ENCODE measurements at regions not wholly inside any gene's neighbourhood (a gene's known extent, or its start where the extent isn't known, plus 50 kb on each side); places are given as distances from the start of the nearest gene placed in this dataset.

GRCh38 chr2:16746833-16747232 is 81.2 kb upstream of the CYRIA start:
- 46% methylated on average over 3 of the region's 3 CpGs for WGBS (ENCODE audit: insufficient coverage)
- H3K36me3 Mint-ChIP-seq = no peaks in the 10 kb centered on the region
- no peak for ATAC-seq (replicated peaks in 1 of 4)
- ChIA-PET POLR2A (no interaction called here), CTCF (no interaction called here)
- Histone ChIP-seq H3K36me3 (ENCODE audit: control insufficient read depth in 2 of 2, extremely low read depth in 1 of 2, insufficient read depth in 1 of 2, low read length in 1 of 2) (no peaks in the 10 kb centered on the region), H3K4me1 (ENCODE audit: control insufficient read depth in 1 of 2, extremely low read depth in 1 of 2, insufficient read depth in 2 of 2, low read length in 2 of 2) (no peaks in the 10 kb centered on the region), H3K4me3 (ENCODE audit: control insufficient read depth in 1 of 2, extremely low read depth in 1 of 2, low read length in 1 of 2) (no peak overlapping the region), H3K27me3 (replicated peaks in 1 of 2; ENCODE audit: control insufficient read depth in 2 of 2, extremely low read depth in 1 of 2, insufficient read depth in 2 of 2, low read length in 1 of 2) (peaks cover 0 to 2% of the 10 kb centered on the region in 2 experiments), H3K9me3 (no peaks in the 10 kb centered on the region), H3K27ac (ENCODE audit: low read length) (no peak overlapping the region)
- no peaks in the 10 kb centered on the region for H3K4me1 Mint-ChIP-seq
- H3K9me3 Mint-ChIP-seq = no peaks in the 10 kb centered on the region
- no peak overlapping the region for H3K27ac Mint-ChIP-seq
- DNase-seq = no peak
- no peak overlapping the region for H3K4me3 Mint-ChIP-seq
- H3K27me3 Mint-ChIP-seq = peaks cover 0 to 4% of the 10 kb centered on the region in 2 donors

- DNase-seq (no peak), ATAC-seq (replicated peaks in 1 of 4) (no peak)
- 81% methylated on average over 4 of the region's 4 CpGs for WGBS (ENCODE audit: insufficient coverage)
- Histone ChIP-seq H3K36me3 (ENCODE audit: control insufficient read depth in 2 of 2, extremely low read depth in 1 of 2, insufficient read depth in 1 of 2, low read length in 1 of 2) (no peaks in the 10 kb centered on the region), H3K27ac (ENCODE audit: low read length) (no peak overlapping the region), H3K4me3 (ENCODE audit: control insufficient read depth in 1 of 2, extremely low read depth in 1 of 2, low read length in 1 of 2) (no peak overlapping the region), H3K9me3 (no peaks in the 10 kb centered on the region), H3K27me3 (replicated peaks in 1 of 2; ENCODE audit: control insufficient read depth in 2 of 2, extremely low read depth in 1 of 2, insufficient read depth in 2 of 2, low read length in 1 of 2) (no peaks in the 10 kb centered on the region), H3K4me1 (ENCODE audit: control insufficient read depth in 1 of 2, extremely low read depth in 1 of 2, insufficient read depth in 2 of 2, low read length in 2 of 2) (no peaks in the 10 kb centered on the region)
- Mint-ChIP-seq H3K9me3 (no peaks in the 10 kb centered on the region), H3K4me3 (no peak overlapping the region), H3K27ac (no peak overlapping the region), H3K36me3 (no peaks in the 10 kb centered on the region), H3K4me1 (no peaks in the 10 kb centered on the region), H3K27me3 (peaks cover 0 to 7% of the 10 kb centered on the region in 2 donors)
- ChIA-PET POLR2A (no interaction called here), CTCF (no interaction called here)
Observed at GRCh38 chr2:16746329-16746728, 80.7 kb upstream of the CYRIA start.

GRCh38 chr2:16745466-16745865 is 79.8 kb upstream of the CYRIA start:
- Histone ChIP-seq H3K9me3 (no peaks in the 10 kb centered on the region), H3K27me3 (replicated peaks in 1 of 2; ENCODE audit: control insufficient read depth in 2 of 2, extremely low read depth in 1 of 2, insufficient read depth in 2 of 2, low read length in 1 of 2) (no peaks in the 10 kb centered on the region), H3K4me1 (ENCODE audit: control insufficient read depth in 1 of 2, extremely low read depth in 1 of 2, insufficient read depth in 2 of 2, low read length in 2 of 2) (no peaks in the 10 kb centered on the region), H3K27ac (ENCODE audit: low read length) (no peak overlapping the region), H3K36me3 (ENCODE audit: control insufficient read depth in 2 of 2, extremely low read depth in 1 of 2, insufficient read depth in 1 of 2, low read length in 1 of 2) (no peaks in the 10 kb centered on the region), H3K4me3 (ENCODE audit: control insufficient read depth in 1 of 2, extremely low read depth in 1 of 2, low read length in 1 of 2) (no peak overlapping the region)
- no peak for ATAC-seq (replicated peaks in 1 of 4)
- Mint-ChIP-seq H3K4me1 (no peaks in the 10 kb centered on the region), H3K27ac (no peak overlapping the region), H3K27me3 (peaks cover 0 to 8% of the 10 kb centered on the region in 2 donors), H3K9me3 (no peaks in the 10 kb centered on the region), H3K36me3 (no peaks in the 10 kb centered on the region), H3K4me3 (no peak overlapping the region)
- WGBS (ENCODE audit: insufficient coverage) = 67% methylated on average over 5 of the region's 5 CpGs
- no peak for DNase-seq
- ChIA-PET CTCF (no interaction called here), POLR2A (no interaction called here)

- Mint-ChIP-seq H3K36me3 (no peaks in the 10 kb centered on the region), H3K4me3 (no peak overlapping the region), H3K27ac (no peak overlapping the region), H3K27me3 (peaks cover 0 to 10% of the 10 kb centered on the region in 2 donors), H3K4me1 (no peaks in the 10 kb centered on the region), H3K9me3 (no peaks in the 10 kb centered on the region)
- ChIA-PET CTCF (no interaction called here), POLR2A (no interaction called here)
- no peaks in the 10 kb centered on the region for H3K9me3 ChIP-seq
- DNase-seq (no peak), ATAC-seq (replicated peaks in 1 of 4) (no peak)
- H3K4me3 ChIP-seq (ENCODE audit: control insufficient read depth in 1 of 2, extremely low read depth in 1 of 2, low read length in 1 of 2) = no peak overlapping the region
- no peaks in the 10 kb centered on the region for H3K4me1 ChIP-seq (ENCODE audit: control insufficient read depth in 1 of 2, extremely low read depth in 1 of 2, insufficient read depth in 2 of 2, low read length in 2 of 2)
- no peaks in the 10 kb centered on the region for H3K36me3 ChIP-seq (ENCODE audit: control insufficient read depth in 2 of 2, extremely low read depth in 1 of 2, insufficient read depth in 1 of 2, low read length in 1 of 2)
- H3K27me3 ChIP-seq (replicated peaks in 1 of 2; ENCODE audit: control insufficient read depth in 2 of 2, extremely low read depth in 1 of 2, insufficient read depth in 2 of 2, low read length in 1 of 2) = peaks cover 0 to 3% of the 10 kb centered on the region in 2 experiments
- no peak overlapping the region for H3K27ac ChIP-seq (ENCODE audit: low read length)
Observed at GRCh38 chr2:16744521-16744920, 78.9 kb upstream of the CYRIA start.

GRCh38 chr2:16742026-16742425 is 76.4 kb upstream of the CYRIA start:
- ATAC-seq (replicated peaks in 1 of 4) (no peak), DNase-seq (no peak)
- no peak overlapping the region for H3K4me3 ChIP-seq (ENCODE audit: control insufficient read depth in 1 of 2, extremely low read depth in 1 of 2, low read length in 1 of 2)
- WGBS (ENCODE audit: insufficient coverage) = 50% methylated on average over 1 of the region's 1 CpG
- peaks cover 0 to 3% of the 10 kb centered on the region in 2 experiments for H3K27me3 ChIP-seq (replicated peaks in 1 of 2; ENCODE audit: control insufficient read depth in 2 of 2, extremely low read depth in 1 of 2, insufficient read depth in 2 of 2, low read length in 1 of 2)
- ChIA-PET CTCF (interaction anchor here in 1 of 2 donors (0.8 kb wide), 1 partner anchor 64 kb away, joined by 3 read pairs; no protein-coding TSS in a partner anchor), POLR2A (no interaction called here)
- H3K36me3 ChIP-seq (ENCODE audit: control insufficient read depth in 2 of 2, extremely low read depth in 1 of 2, insufficient read depth in 1 of 2, low read length in 1 of 2) = no peaks in the 10 kb centered on the region
- no peaks in the 10 kb centered on the region for H3K9me3 Mint-ChIP-seq
- no peak overlapping the region for H3K27ac Mint-ChIP-seq
- H3K4me3 Mint-ChIP-seq = no peak overlapping the region
- H3K36me3 Mint-ChIP-seq = no peaks in the 10 kb centered on the region
- peaks cover 0 to 12% of the 10 kb centered on the region in 2 donors for H3K27me3 Mint-ChIP-seq
- no peaks in the 10 kb centered on the region for H3K9me3 ChIP-seq
- H3K4me1 ChIP-seq (ENCODE audit: control insufficient read depth in 1 of 2, extremely low read depth in 1 of 2, insufficient read depth in 2 of 2, low read length in 2 of 2) = no peaks in the 10 kb centered on the region
- H3K27ac ChIP-seq (ENCODE audit: low read length) = no peak overlapping the region
- no peaks in the 10 kb centered on the region for H3K4me1 Mint-ChIP-seq

- no peak for ATAC-seq (replicated peaks in 1 of 4)
- Mint-ChIP-seq H3K4me3 (no peak overlapping the region), H3K9me3 (no peaks in the 10 kb centered on the region), H3K27me3 (peaks cover 0 to 12% of the 10 kb centered on the region in 2 donors), H3K4me1 (no peaks in the 10 kb centered on the region), H3K27ac (no peak overlapping the region), H3K36me3 (no peaks in the 10 kb centered on the region)
- no peak for DNase-seq
- ChIA-PET CTCF (no interaction called here), POLR2A (no interaction called here)
- no peaks in the 10 kb centered on the region for H3K36me3 ChIP-seq (ENCODE audit: control insufficient read depth in 2 of 2, extremely low read depth in 1 of 2, insufficient read depth in 1 of 2, low read length in 1 of 2)
- WGBS (ENCODE audit: insufficient coverage) = 65% methylated on average over 2 of the region's 3 CpGs
- H3K27me3 ChIP-seq (replicated peaks in 1 of 2; ENCODE audit: control insufficient read depth in 2 of 2, extremely low read depth in 1 of 2, insufficient read depth in 2 of 2, low read length in 1 of 2) = peaks cover 0 to 3% of the 10 kb centered on the region in 2 experiments
- no peaks in the 10 kb centered on the region for H3K4me1 ChIP-seq (ENCODE audit: control insufficient read depth in 1 of 2, extremely low read depth in 1 of 2, insufficient read depth in 2 of 2, low read length in 2 of 2)
- H3K27ac ChIP-seq (ENCODE audit: low read length) = no peak overlapping the region
- H3K9me3 ChIP-seq = no peaks in the 10 kb centered on the region
- no peak overlapping the region for H3K4me3 ChIP-seq (ENCODE audit: control insufficient read depth in 1 of 2, extremely low read depth in 1 of 2, low read length in 1 of 2)
Observed at GRCh38 chr2:16741498-16741897, 75.9 kb upstream of the CYRIA start.
